Activated naive CD4-positive, alpha-beta T cell treated with anti-CD3 and anti-CD28 coated beads, Interleukin-2, amount 50 U/mL, for 72 hours (primary cell): ENCODE measurements at regions not wholly inside any gene's neighbourhood (a gene's known extent, or its start where the extent isn't known, plus 50 kb on each side); places are given as distances from the start of the nearest gene placed in this dataset.
A peak's percentile ranks its signal among the peaks of the same experiment; 100 is the strongest.

Source experiments
- ATAC-seq, 2 donors: fragments of 150-1000 bp; cut with Tn5 transposase; 2 replicates each; pipeline ENCODE4 v1.10.0; 2021; ENCODE audit warnings: mild to moderate bottlenecking in 2 of 2, moderate library complexity in 2 of 2
- DNase-seq, 2 donors: peaks; one replicate each; pipeline ENCODE4 v3.0.0; 2021 to 2022; ENCODE audit warnings: low spot score in 2 of 2
- H3K27ac Mint-ChIP-seq, 2 donors: one replicate each; pipeline ENCODE4 v1.8.0; 2022; ENCODE audit warnings: mild to moderate bottlenecking in 2 of 2, mixed read lengths in 2 of 2
- H3K36me3 Mint-ChIP-seq, 2 donors: one replicate each; pipeline ENCODE4 v1.8.0; 2022; ENCODE audit warnings: mixed read lengths in 2 of 2
- H3K9me3 Mint-ChIP-seq, 2 donors: one replicate each; pipeline ENCODE4 v1.8.0; 2022; ENCODE audit warnings: mixed read lengths in 2 of 2

DNA sequence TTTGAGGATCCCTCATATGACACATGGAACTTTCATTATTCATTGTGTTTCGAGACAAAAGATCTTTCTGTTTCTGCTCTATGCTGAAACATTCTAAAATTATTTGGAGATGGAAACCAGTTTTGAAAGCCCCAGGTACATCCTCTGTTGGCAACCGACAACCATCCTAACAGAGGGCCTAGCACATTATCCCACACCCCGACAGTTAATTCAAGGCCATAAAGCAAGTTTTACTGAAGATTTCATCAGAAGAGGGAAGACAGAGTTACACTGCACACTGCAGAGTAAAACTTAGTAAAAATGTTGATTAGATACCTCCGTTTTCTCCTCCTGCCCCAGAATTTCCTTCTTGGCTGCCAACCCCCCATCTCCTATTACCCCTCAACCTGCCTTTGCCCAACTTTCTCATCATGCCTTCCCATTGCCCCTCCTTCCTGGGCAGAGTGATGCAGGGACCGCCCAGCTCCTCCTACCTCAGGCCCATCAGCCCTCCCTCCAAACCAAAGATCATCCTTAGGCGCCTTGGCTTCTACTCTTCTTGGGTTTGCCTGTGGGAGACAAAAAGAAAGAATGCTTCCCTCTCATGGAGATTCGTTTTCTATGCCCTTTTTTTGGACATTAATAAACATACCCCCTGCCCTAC, 52.9 kb upstream of the CITED4 start:
- H3K27ac Mint-ChIP-seq, result peak overlapping the region in 1 of 2 donors; percentile 2
- ATAC-seq, result no peak

DNA sequence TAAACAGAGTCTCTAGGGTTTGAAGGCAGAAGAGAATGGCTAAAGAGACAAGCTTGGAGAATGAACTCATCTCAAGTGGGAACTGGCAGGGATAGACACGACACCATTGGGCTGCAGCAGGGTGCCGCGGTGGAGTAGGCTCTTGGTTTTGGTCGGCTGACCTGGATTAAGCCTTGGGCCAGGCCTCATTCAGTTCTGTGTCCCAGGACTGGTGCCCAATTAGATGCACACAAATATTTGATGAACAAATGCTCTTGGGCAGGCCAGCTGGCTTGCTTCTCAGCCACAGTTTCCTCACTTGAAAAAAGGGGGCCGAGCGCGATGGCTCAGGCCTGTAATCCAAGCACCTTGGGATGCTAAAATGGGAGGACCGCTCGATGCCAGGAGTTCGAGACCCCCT, 53.4 kb upstream of the CITED4 start:
- ATAC-seq (no peak), DNase-seq (no peak)
- Mint-ChIP-seq H3K36me3 (no peaks in the 10 kb centered on the region), H3K9me3 (no peaks in the 10 kb centered on the region), H3K27ac (no peak overlapping the region)

More for the DNA sequence above, 52.9 kb upstream of the CITED4 start:
- Mint-ChIP-seq H3K9me3 (no peaks in the 10 kb centered on the region), H3K36me3 (no peaks in the 10 kb centered on the region)
- DNase-seq, result no peak

DNA sequence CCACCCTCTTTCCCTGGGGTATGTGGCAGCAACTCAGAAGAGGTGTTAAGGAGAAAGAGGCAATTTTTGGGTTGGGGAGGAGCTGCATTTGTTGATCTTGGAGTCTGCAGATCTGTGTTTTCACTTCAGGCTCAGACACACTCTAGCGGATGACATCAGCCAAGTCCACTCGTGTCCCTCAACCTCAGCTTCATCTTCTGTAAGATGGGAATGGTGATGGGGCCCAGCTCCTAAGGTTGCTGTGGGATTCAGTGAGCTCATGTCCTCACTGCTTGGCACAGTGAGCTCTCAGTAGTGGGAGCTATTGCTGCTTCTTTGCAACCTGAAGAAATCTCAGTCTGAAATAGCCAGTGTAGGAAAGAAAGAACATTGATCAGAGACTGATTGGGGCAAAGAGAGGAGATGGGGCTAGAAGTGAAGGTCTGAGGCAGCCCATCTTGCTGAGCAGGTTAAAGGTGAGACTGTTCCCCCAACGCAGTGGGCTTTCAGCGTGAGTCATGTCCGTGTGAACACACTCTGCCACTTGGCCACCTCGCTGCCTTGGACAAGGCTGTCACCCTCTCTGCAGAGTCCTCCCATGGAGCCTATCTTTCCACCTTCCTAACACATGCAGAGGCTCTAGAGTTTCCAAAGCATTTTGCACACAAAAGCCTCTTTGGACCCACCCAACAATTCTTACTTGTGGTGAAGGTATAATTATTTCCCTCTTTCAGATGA, 56.0 kb upstream of the CITED4 start:
- no peak for ATAC-seq
- Mint-ChIP-seq H3K27ac (no peak overlapping the region), H3K9me3 (no peaks in the 10 kb centered on the region), H3K36me3 (no peaks in the 10 kb centered on the region)
- no peak for DNase-seq

DNA sequence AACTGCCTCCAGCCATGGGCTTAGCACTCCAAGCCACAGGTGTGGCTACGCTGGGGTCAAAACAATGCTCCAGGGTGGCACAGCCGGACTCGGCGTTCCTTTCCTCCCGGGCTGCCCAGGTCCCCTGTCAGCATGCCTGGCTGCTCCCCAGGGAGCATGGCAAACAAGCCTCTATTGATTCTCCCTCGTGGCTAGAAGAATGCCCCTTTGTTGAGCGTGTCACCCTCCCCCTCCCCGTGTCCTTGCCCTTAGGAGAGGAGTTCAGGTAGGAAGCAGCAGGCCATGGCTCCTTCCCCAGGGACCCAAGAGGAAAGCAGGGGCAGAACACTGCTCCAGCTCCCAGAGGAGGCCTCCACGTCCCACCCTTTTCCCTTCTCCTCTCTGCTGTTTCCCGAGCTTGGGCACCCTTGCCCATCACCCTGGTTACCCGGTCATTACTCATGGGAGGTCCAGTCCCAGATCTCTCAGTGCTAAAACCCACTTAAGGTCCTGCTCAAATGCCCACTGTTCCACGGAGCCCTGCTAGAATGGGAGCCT, 57.4 kb upstream of the CITED4 start:
- H3K36me3 Mint-ChIP-seq, result no peaks in the 10 kb centered on the region
- DNase-seq (no peak), ATAC-seq (no peak)
- H3K27ac Mint-ChIP-seq, result no peak overlapping the region
- no peaks in the 10 kb centered on the region for H3K9me3 Mint-ChIP-seq

DNA sequence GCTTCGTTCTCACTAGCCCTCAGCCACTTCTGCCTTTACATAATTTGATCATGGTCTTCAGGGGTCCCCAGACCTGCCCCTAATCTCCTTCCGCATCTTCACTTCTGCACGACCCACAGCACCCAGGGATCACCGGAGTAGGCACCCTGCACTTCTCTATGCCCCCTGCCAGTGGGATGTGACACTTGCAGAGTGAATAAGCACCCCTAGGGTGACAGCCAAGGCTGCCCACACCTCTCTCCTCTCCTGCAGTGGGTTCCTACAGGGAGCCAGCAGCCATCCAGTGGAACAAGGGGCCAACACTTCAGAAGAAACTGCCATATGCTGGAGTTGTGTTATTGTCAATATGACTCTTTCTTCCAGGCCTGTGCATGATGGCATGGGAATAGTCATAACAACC, 58.0 kb upstream of the CTPS1 start:
- no peaks in the 10 kb centered on the region for H3K36me3 Mint-ChIP-seq
- H3K9me3 Mint-ChIP-seq, result no peaks in the 10 kb centered on the region
- no peak overlapping the region for H3K27ac Mint-ChIP-seq
- DNase-seq (no peak), ATAC-seq (no peak)

DNA sequence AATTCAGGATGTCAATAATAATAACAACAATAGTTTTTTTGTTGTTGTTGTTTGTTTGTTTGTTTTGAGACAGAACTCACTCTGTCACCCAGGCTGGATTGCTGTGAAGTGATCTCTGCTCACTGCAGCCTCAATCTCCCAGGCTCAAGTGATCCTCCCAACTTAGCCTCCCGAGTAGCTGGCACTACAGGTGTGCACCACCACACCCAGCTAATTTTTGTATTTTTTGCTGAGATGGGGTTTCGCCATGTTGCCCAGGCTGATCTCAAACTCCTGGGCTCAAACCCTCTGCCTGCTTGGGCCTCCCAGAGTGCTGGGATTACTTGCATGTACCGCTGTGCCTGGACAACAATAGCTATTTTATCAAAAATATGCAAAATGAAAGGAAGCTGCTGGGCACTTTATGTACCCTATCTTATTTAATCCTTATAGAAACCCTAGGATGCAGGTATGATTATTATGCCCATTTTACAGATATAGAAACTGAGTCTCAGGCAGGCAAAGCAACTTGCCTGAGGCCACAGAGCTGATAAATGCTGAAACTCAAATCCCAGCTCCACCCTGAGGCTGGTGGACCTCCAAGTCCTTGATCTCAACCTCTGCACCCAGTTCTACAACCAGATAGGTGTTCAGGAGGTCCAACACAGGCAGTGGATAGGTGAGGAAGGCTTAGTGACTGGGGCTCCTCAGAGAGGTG, 57.4 kb upstream of the CTPS1 start:
- ATAC-seq, result no peak
- Mint-ChIP-seq H3K36me3 (no peaks in the 10 kb centered on the region), H3K27ac (no peak overlapping the region), H3K9me3 (no peaks in the 10 kb centered on the region)
- no peak for DNase-seq

DNA sequence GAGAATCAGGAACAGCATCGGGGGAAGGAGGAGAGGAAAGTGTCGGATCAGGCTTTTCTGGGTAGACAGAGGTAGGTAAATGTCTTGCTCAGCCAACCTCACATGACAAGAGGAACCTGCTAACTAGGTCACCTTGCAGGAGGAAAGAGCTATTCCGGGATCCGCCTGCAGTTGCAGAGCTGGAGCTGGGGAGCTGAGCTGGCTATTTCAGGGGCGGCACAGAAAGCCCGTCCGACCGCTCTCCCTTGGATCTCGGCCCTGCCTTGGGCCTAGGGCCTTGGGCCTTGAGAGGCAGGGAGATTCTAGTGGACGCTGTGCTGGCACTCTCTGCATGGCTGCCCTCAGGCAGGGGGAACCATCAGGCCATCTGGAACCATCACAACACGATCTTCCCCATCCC, 56.5 kb upstream of the CTPS1 start:
- Mint-ChIP-seq H3K27ac (no peak overlapping the region), H3K9me3 (no peaks in the 10 kb centered on the region), H3K36me3 (no peaks in the 10 kb centered on the region)
- DNase-seq (no peak), ATAC-seq (no peak)

DNA sequence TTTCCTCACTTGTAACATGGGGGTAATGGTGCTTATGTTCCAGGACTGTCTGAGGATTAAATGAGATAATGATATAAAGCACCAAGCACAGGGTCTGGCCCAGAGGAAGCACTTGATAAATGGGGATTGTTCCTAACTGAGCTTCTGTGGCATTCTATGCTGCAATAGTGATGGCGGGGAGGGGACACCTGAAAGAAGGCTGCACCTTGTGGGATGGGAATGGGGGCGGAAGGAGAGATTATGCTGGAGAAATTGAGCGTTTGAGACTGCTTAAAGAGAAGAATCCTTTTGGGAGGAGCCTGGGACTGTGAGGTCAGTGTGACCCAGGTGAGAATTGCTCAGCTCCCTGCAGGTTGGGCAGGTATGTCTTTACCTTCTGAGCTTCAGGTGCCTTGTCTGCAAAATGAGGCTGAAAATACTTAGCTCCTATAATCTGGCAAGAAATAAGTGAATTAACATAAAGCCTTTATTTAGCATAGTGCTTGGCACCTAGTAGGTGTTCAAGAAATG, 55.9 kb upstream of the CTPS1 start:
- Mint-ChIP-seq H3K36me3 (no peaks in the 10 kb centered on the region), H3K27ac (no peak overlapping the region), H3K9me3 (no peaks in the 10 kb centered on the region)
- DNase-seq, result no peak
- no peak for ATAC-seq

DNA sequence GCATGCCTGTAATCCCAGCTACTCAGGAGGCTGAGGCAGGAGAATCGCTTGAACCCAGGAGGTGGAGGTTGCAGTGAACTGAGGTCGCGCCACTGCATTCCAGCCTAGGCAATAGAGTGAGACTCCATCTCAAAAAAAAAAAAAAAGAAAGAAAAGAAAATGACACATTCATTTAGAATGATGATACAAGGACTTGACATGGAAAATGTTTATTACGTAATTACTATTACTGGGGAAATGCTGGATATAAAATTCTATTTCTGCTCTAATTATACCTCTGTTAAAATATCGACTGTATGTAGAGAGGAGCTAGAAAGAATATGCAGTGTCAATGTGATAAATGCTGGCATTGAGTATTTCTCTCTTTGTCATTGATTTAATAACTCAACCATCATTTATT, 54.7 kb upstream of the CTPS1 start:
- ATAC-seq (no peak), DNase-seq (no peak)
- Mint-ChIP-seq H3K9me3 (no peaks in the 10 kb centered on the region), H3K36me3 (no peaks in the 10 kb centered on the region), H3K27ac (no peak overlapping the region)

DNA sequence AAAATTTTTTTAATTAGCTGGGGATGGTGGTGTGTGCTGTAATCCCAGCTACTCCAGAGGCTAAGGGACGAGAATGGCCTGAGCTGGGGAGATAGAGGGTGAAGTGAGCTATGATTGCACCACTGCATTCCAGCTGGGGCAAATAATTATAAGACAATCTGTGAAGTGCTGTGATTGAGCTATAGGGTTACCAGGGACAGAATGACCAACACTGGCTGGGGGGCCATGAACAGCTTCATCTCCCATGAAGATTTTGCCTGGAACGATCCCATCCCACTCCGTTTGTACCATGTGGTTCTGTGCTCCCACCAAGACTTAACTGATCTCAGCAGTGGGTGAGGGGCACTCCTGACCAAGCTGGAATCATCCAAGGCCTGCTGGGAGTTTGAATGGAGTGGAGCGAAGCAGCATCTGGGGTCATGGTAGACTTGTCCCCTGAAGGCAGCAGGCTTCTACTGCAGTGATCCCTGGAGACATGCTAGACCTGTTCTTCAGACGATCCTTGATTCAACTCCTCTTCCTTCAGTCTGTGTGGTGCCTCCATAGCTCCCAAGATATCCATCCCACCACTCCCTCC, 53.6 kb upstream of the CTPS1 start:
- DNase-seq (no peak), ATAC-seq (no peak)
- H3K36me3 Mint-ChIP-seq, result no peaks in the 10 kb centered on the region
- no peaks in the 10 kb centered on the region for H3K9me3 Mint-ChIP-seq
- no peak overlapping the region for H3K27ac Mint-ChIP-seq

DNA sequence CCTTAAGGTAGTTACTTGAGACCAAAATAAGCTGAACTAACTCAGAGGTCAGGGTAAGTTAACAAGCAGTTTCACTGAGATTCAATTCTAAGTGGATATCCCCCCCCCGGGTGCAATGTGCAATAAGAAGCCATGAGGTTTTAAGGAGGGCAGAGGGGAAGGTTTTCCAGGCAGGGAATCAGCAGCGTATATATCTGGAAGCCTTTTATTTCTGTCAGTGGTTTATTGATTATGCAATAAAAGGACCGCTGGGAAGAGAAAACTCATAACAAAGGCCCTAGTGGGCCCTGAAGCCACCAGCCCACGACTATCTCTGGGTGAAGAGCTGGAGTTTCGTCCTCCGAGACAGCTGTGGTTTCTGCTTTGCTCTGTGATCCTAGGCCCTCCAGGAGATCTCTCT, 53.1 kb upstream of the CTPS1 start:
- Mint-ChIP-seq H3K36me3 (no peaks in the 10 kb centered on the region), H3K9me3 (no peaks in the 10 kb centered on the region), H3K27ac (no peak overlapping the region)
- ATAC-seq, result no peak
- no peak for DNase-seq

DNA sequence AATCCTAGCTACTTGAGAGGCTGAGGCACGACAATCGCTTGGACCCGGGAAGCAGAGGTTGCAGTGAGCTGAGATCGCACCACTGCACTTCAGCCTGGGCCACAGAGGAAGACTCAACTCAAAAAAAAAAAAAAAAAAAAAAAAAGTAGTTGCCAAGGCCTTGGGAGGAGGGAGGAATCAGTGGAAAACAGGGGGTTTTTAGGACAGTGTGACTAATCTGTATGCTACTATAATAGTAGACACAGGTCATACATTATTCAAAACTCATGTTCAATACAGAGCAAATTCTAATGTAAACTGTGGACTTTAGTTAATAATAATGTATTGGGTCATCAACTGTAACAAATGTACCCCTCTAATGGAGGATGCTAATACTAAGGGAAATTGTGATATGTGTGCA, 51.7 kb upstream of the CTPS1 start:
- H3K27ac Mint-ChIP-seq, result no peak overlapping the region
- ATAC-seq (no peak), DNase-seq (no peak)
- no peaks in the 10 kb centered on the region for H3K9me3 Mint-ChIP-seq
- no peaks in the 10 kb centered on the region for H3K36me3 Mint-ChIP-seq

DNA sequence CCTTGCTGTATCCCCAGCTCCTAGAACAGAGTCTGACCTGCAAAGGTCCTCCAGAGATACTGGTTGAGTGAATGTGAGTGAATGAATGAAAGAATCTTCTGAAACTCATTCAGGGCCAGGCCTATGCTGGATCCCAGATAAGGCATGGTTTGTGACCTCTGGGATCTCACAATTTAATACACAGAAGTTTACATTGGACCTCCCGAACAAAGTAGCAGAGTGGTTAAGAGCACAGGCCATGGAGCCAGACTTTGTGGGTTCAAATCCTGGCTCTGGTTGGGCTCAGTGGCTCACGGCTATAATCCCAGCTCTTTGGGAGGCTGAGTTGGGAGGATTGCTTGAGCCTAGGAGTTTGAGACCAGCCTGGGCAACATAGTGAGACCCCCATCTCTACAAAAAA, 50.8 kb upstream of the CTPS1 start:
- no peak for DNase-seq
- Mint-ChIP-seq H3K36me3 (no peaks in the 10 kb centered on the region), H3K27ac (no peak overlapping the region), H3K9me3 (no peaks in the 10 kb centered on the region)
- no peak for ATAC-seq

DNA sequence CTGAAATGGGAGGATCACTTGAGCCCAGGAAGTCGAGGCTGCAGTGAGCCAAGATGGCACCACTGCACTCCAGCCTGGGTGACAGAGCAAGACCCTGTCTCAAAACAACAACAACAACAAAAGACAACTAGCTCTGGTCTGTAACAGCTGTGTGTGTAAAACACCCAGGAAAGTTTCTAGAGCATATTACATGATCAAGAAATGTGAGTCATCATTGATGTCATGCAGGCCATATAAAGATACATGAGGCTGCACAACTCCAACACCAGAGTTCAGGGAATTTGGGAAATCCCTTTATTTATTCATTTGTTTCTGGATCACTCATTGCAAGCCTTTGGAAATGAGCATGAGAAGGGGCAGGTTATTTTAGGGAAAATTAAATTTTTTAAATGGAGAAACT, 50.3 kb upstream of the CTPS1 start:
- ATAC-seq (no peak), DNase-seq (no peak)
- Mint-ChIP-seq H3K27ac (no peak overlapping the region), H3K36me3 (no peaks in the 10 kb centered on the region), H3K9me3 (no peaks in the 10 kb centered on the region)
